Vagina (tissue), 2 donors: ENCODE measurements at regions not wholly inside any gene's neighbourhood (a gene's known extent, or its start where the extent isn't known, plus 50 kb on each side); places are given as distances from the start of the nearest gene placed in this dataset.

Experiments used
- DNase-seq, 2 donors: peaks; one replicate each; pipeline ENCODE4 v3.0.0-alpha.2; 2017; ENCODE audit errors: extremely low spot score in 2 of 2
- H3K27ac ChIP-seq: fragments of 200-600 bp; sonication (generic); one replicate; pipeline ENCODE4 v1.5.1; 2019
- H3K27me3 ChIP-seq: fragments of 200-600 bp; sonication (generic); one replicate; pipeline ENCODE4 v1.5.1; 2019
- H3K36me3 ChIP-seq, 2 donors: fragments of 200-600 bp; sonication (generic); one replicate each; pipeline ENCODE4 v1.5.1; 2017 to 2019
- H3K4me1 ChIP-seq: fragments of 200-600 bp; sonication (generic); one replicate; pipeline ENCODE4 v1.5.1; 2019
- H3K4me3 ChIP-seq, 2 donors: fragments of 200-600 bp; sonication (generic); 1 replicate in 1 of 2; 2 replicates in 1 of 2; pipeline ENCODE4 v1.5.1; 2016 to 2019
- H3K9me3 ChIP-seq: fragments of 200-600 bp; sonication (generic); one replicate; pipeline ENCODE4 v1.5.1; 2019
- POLR2A ChIP-seq, 2 donors: fragments of 450-650 bp; IDR thresholded peaks; one replicate each; pipeline ENCODE4 v1.6.1; 2017; ENCODE audit warnings: antibody characterized with exemption in 2 of 2, mild to moderate bottlenecking in 2 of 2, moderate library complexity in 2 of 2
- POLR2AphosphoS5 ChIP-seq, 2 donors: sonication (generic); formaldehyde crosslinking; IDR thresholded peaks; one replicate each; pipeline ENCODE4 v1.9.0; 2017; ENCODE audit warnings: antibody characterized with exemption in 2 of 2, mild to moderate bottlenecking in 2 of 2, low read depth in 1 of 2; ENCODE audit not compliant: insufficient read depth in 1 of 2
- intact Hi-C: fragments of 100-400 bp; cut with DNase I; formaldehyde crosslinking; loops from one replicate; pipeline ENCODE4 v1.15.1; 2023
- TF ChIP-seq, protein P1 (sequence below), 3 experiments: fragments of 450-650 bp in 2 of 3; fragments of 200-600 bp in 1 of 3; sonication (generic) in 1 of 3; IDR thresholded peaks; one replicate each; pipeline ENCODE4 v1.5.1; 2017 to 2019; ENCODE audit warnings: antibody characterized with exemption in 3 of 3, mild to moderate bottlenecking in 2 of 3, moderate library complexity in 2 of 3

DNA sequence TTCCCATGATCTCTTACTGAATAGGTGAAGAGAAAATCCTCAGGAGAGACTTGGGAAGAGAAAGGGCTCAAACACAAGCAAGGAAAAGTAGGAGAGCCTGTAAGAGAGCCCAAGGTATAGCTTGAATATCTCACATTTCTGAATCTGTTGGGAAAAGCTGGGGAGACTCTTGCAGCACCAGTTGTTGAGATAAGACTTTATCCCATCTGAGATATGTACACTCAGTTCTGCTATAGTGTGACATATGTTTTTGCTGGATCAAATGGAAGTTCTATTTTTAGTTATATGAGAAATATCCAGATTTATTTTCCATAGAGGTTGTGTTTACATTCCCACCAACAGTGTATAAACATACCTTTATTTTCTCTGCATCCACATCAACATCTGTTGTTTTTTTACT lies 246.1 kb downstream of the NDFIP2 start:
- no peak for TF ChIP-seq POLR2AphosphoS5 (IDR thresholded peaks at IDR 0.05; ENCODE audit: insufficient read depth in 1 of 2, low read depth in 1 of 2)
- TF ChIP-seq, protein P1, sequence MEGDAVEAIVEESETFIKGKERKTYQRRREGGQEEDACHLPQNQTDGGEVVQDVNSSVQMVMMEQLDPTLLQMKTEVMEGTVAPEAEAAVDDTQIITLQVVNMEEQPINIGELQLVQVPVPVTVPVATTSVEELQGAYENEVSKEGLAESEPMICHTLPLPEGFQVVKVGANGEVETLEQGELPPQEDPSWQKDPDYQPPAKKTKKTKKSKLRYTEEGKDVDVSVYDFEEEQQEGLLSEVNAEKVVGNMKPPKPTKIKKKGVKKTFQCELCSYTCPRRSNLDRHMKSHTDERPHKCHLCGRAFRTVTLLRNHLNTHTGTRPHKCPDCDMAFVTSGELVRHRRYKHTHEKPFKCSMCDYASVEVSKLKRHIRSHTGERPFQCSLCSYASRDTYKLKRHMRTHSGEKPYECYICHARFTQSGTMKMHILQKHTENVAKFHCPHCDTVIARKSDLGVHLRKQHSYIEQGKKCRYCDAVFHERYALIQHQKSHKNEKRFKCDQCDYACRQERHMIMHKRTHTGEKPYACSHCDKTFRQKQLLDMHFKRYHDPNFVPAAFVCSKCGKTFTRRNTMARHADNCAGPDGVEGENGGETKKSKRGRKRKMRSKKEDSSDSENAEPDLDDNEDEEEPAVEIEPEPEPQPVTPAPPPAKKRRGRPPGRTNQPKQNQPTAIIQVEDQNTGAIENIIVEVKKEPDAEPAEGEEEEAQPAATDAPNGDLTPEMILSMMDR (IDR thresholded peaks at IDR 0.05) = no peak
- no peak for TF ChIP-seq POLR2A (IDR thresholded peaks at IDR 0.05)
- H3K27me3 ChIP-seq = no peaks in the 10 kb centered on the region
- peaks cover 15% of the 10 kb centered on the region for H3K4me1 ChIP-seq
- no peaks in the 10 kb centered on the region for H3K36me3 ChIP-seq
- DNase-seq = no peak
- intact Hi-C loops = no loop called here
- no peaks in the 10 kb centered on the region for H3K9me3 ChIP-seq
- H3K4me3 ChIP-seq = no peak overlapping the region
- H3K27ac ChIP-seq = no peak overlapping the region

DNA sequence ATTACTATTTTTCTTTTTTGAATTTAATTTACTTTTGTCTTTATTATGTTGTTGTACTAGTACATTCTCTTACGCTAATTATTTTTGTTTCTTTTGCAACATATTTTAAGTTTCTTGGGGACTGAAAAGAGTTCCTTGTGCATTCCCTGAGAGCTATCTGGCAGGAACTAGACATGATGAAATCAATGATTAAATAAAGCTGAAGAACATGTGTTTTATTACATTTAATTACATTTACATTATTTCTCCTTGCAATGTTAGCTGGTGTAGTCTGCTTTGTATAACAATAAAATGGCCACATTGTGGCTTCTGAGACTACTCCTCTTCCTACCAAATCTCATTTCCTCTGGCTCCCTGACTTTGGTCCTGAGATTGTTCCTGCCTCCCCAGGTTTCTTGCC lies 244.9 kb downstream of the NDFIP2 start:
- H3K27ac ChIP-seq = no peak overlapping the region
- intact Hi-C loops = no loop called here
- TF ChIP-seq POLR2A (IDR thresholded peaks at IDR 0.05) (no peak), POLR2AphosphoS5 (IDR thresholded peaks at IDR 0.05; ENCODE audit: insufficient read depth in 1 of 2, low read depth in 1 of 2) (no peak)
- TF ChIP-seq, protein P1 (IDR thresholded peaks at IDR 0.05) = no peak

DNA sequence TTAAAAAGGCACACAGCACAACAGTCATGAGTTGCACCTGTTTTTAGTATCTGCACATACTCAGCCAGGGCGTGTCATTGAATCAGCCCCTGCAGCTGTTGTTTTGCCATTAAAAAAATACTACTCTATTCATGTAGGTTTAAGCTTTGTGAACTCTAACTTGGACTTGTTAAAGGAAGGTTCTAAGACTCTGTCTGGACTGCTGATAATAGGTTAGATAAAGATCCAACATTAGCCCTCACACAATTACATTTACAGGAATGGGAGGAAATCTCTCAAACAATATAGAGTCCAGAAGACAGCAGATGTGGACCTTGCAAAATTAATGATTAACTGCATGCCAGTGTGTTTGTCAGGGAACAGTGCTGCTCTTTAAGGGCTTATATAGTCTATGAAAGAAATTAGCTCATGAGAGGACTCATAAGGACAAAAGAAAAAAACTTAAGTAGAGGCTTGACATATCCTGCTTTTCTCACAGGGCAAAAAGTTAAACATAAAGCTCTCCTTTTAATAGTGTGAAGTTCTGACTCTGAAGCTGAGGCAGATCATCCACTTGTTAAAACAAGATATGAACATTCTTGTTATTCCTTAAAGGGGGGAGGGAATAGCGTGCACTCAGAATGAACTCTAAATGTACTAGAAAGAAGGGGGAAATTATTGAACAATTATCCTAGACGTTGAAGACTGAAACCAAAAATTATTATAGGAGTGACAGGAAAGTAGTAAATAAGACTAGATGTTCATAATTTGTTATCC lies 243.6 kb downstream of the NDFIP2 start:
- intact Hi-C loops = no loop called here
- no peak for DNase-seq

More for the DNA sequence above, 244.9 kb downstream of the NDFIP2 start:
- no peak for DNase-seq
- H3K4me3 ChIP-seq = no peak overlapping the region
- no peaks in the 10 kb centered on the region for H3K9me3 ChIP-seq
- H3K27me3 ChIP-seq = no peaks in the 10 kb centered on the region
- H3K36me3 ChIP-seq = no peaks in the 10 kb centered on the region
- H3K4me1 ChIP-seq = peaks cover 15% of the 10 kb centered on the region

DNA sequence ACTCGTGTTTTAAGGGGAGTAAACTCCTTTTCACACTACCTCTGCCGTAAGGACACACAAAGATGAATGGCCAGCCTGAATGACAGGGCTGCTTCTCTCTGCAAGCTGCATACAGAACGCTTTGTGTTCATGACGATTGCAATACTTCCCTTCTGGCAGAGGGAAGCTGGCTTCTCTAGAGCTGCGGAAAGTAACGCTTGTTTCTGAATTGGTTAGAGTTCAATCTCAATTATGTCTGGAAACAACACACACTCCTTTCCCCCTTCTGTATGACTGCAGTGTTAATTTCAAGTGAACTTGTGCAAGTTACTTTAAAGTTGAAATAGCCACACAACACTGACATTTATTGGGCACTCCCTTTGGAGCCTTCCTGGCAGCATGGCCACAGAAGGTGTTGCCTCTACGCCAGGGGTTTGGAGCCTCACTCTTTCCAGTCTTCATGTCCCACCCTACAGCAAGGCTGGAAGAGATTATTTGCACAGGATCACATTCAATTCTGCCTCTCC lies 242.6 kb downstream of the NDFIP2 start:
- Histone ChIP-seq H3K4me3 (no peak overlapping the region), H3K4me1 (peaks cover 15% of the 10 kb centered on the region), H3K27me3 (no peaks in the 10 kb centered on the region), H3K36me3 (no peaks in the 10 kb centered on the region), H3K27ac (no peak overlapping the region), H3K9me3 (no peaks in the 10 kb centered on the region)
- DNase-seq = no peak
- intact Hi-C loops = no loop called here
- TF ChIP-seq, protein P1 (IDR thresholded peaks at IDR 0.05) = no peak
- TF ChIP-seq POLR2A (IDR thresholded peaks at IDR 0.05) (no peak), POLR2AphosphoS5 (IDR thresholded peaks at IDR 0.05; ENCODE audit: insufficient read depth in 1 of 2, low read depth in 1 of 2) (no peak)

More for the DNA sequence above, 243.6 kb downstream of the NDFIP2 start:
- H3K27ac ChIP-seq = no peak overlapping the region
- no peaks in the 10 kb centered on the region for H3K36me3 ChIP-seq
- H3K9me3 ChIP-seq = no peaks in the 10 kb centered on the region
- H3K27me3 ChIP-seq = no peaks in the 10 kb centered on the region
- peaks cover 15% of the 10 kb centered on the region for H3K4me1 ChIP-seq
- H3K4me3 ChIP-seq = no peak overlapping the region
- TF ChIP-seq, protein P1 (IDR thresholded peaks at IDR 0.05) = no peak
- no peak for TF ChIP-seq POLR2AphosphoS5 (IDR thresholded peaks at IDR 0.05; ENCODE audit: insufficient read depth in 1 of 2, low read depth in 1 of 2)
- no peak for TF ChIP-seq POLR2A (IDR thresholded peaks at IDR 0.05)

DNA sequence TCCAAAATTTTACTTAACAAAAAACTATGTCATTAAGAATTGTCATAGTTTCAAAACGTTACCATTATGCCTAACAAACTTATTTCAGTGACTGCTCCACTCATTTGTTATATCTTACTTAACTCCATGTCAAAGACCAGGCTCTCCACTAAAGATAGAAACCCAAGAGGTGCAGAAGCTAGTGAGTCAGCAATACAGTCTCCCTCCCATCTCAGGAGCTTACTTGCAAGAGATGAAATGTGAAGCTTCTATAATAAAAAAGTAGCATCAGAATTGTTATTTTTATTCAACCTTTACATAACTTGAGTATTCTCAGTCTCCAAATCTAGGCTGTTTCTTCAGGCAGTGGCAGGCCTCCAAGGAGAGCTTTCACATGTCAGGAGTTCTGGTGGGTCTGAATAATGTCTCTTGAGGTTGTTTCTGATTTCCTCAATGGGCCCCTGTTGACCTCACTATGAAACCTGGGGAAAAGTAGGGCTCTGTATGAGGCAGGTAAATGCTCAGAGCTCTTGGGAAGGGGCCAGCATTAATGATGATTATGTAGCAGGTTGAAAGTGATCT lies 242.0 kb downstream of the NDFIP2 start:
- no peaks in the 10 kb centered on the region for H3K36me3 ChIP-seq
- no peak overlapping the region for H3K27ac ChIP-seq
- H3K27me3 ChIP-seq = no peaks in the 10 kb centered on the region
- no peak for DNase-seq
- no peak for TF ChIP-seq POLR2A (IDR thresholded peaks at IDR 0.05)
- no peak for TF ChIP-seq POLR2AphosphoS5 (IDR thresholded peaks at IDR 0.05; ENCODE audit: insufficient read depth in 1 of 2, low read depth in 1 of 2)
- TF ChIP-seq, protein P1 (IDR thresholded peaks at IDR 0.05) = no peak
- H3K9me3 ChIP-seq = no peaks in the 10 kb centered on the region
- peaks cover 15% of the 10 kb centered on the region for H3K4me1 ChIP-seq
- H3K4me3 ChIP-seq = no peak overlapping the region
- intact Hi-C loops = no loop called here
